Activated T-cell treated with anti-CD3 and anti-CD28 coated beads for 48 hours (primary cell): ENCODE measurements at regions not wholly inside any gene's neighbourhood (a gene's known extent, or its start where the extent isn't known, plus 50 kb on each side); places are given as distances from the start of the nearest gene placed in this dataset.
"Not testable (repeated sequence)": the region's sequence is repeated elsewhere in the genome, so short reads cannot be mapped to it uniquely, and the experiment has no call there.

Experiments
- DNase-seq: peaks from one replicate; pipeline ENCODE4 v3.0.0-alpha.2; 2020; ENCODE audit warnings: low read depth

GRCh38 chr14:105581551-105582341 is 55.4 kb downstream of the TMEM121 start:
- no peak for DNase-seq

- no peak for DNase-seq
These were observed 56.3 kb downstream of the TMEM121 start for GRCh38 chr14:105582639-105583038.

GRCh38 chr14:105583914-105584313 is 57.5 kb downstream of the TMEM121 start:
- DNase-seq = not testable (repeated sequence)

- DNase-seq = not testable (repeated sequence)
These were observed 58.9 kb downstream of the TMEM121 start for GRCh38 chr14:105585290-105585689.

- DNase-seq = not testable (repeated sequence)
These were observed 59.3 kb downstream of the TMEM121 start for GRCh38 chr14:105585722-105586121.

- DNase-seq = not testable (repeated sequence)
These were observed 59.9 kb downstream of the TMEM121 start for GRCh38 chr14:105586144-105586872.

GRCh38 chr14:105587034-105587433 is 60.7 kb downstream of the TMEM121 start:
- DNase-seq = not testable (repeated sequence)

- not testable (repeated sequence) for DNase-seq
These were observed 61.3 kb downstream of the TMEM121 start for GRCh38 chr14:105587482-105588235.

- no peak for DNase-seq
These were observed 62.0 kb downstream of the TMEM121 start for GRCh38 chr14:105588236-105588860.

GRCh38 chr14:105589161-105589925 is 63.0 kb downstream of the TMEM121 start:
- no peak for DNase-seq

GRCh38 chr14:105589926-105590185 is 63.5 kb downstream of the TMEM121 start:
- not testable (repeated sequence) for DNase-seq

- no peak for DNase-seq
These were observed 64.7 kb downstream of the TMEM121 start for GRCh38 chr14:105591052-105591451.

GRCh38 chr14:105591792-105592341 is 65.5 kb downstream of the TMEM121 start:
- DNase-seq = not testable (repeated sequence)

- DNase-seq = not testable (repeated sequence)
These were observed 66.3 kb downstream of the TMEM121 start for GRCh38 chr14:105592646-105593045.

- not testable (repeated sequence) for DNase-seq
These were observed 69.0 kb downstream of the TMEM121 start for GRCh38 chr14:105595346-105595745.

GRCh38 chr14:105596374-105596773 is 70.0 kb downstream of the TMEM121 start:
- not testable (repeated sequence) for DNase-seq

- DNase-seq = not testable (repeated sequence)
These were observed 71.8 kb downstream of the TMEM121 start for GRCh38 chr14:105598040-105598763.

GRCh38 chr14:105598925-105599586 is 72.7 kb downstream of the TMEM121 start:
- not testable (repeated sequence) for DNase-seq

GRCh38 chr14:105600195-105600938 is 74.0 kb downstream of the TMEM121 start:
- DNase-seq = not testable (repeated sequence)
